GM10248 (cell line): ENCODE measurements at regions not wholly inside any gene's neighbourhood (a gene's known extent, or its start where the extent isn't known, plus 50 kb on each side); places are given as distances from the start of the nearest gene placed in this dataset.
"Not testable (repeated sequence)": the region's sequence is repeated elsewhere in the genome, so short reads cannot be mapped to it uniquely, and the experiment has no call there.

Source experiments
- CTCF ChIA-PET: fragments of 300-600 bp; sonication (Branson Sonifier 250); formaldehyde crosslinking; extraction: SDS; loops from one replicate; lab custom pipeline; 2021; ENCODE audit warnings: antibody characterized with exemption; lab: Yijun Ruan, JAX
- POLR2A ChIA-PET: fragments of 350-650 bp; sonication (Branson Sonifier 250); formaldehyde crosslinking; extraction: SDS; loops from one replicate; lab custom pipeline; 2020; ENCODE audit warnings: antibody characterized with exemption; lab: Yijun Ruan, JAX
- DNase-seq: peaks from one replicate; pipeline ENCODE4 v3.0.0; 2012; ENCODE audit errors: extremely low spot score
- CTCF ChIP-seq: IDR thresholded peaks from 2 replicates; pipeline ENCODE4 v1.5.1; 2012; ENCODE audit warnings: mild to moderate bottlenecking, low read depth; ENCODE audit errors: extremely low read depth, missing control alignments, control extremely low read depth

GRCh38 chr14:88089445-88089844, 84.5 kb downstream of the GPR65 start:
- CTCF ChIA-PET = interaction anchor here (1.2 kb wide), 1 partner anchor 74 kb away, joined by 3 read pairs; no protein-coding TSS in a partner anchor
- TF ChIP-seq CTCF = no peak
- no peak for DNase-seq
- POLR2A ChIA-PET = no interaction called here

- DNase-seq = no peak
- ChIA-PET CTCF (no interaction called here), POLR2A (no interaction called here)
- no peak for TF ChIP-seq CTCF
Measured at GRCh38 chr14:88092529-88092928, 87.6 kb downstream of the GPR65 start.

GRCh38 chr14:88095791-88096190, 90.9 kb downstream of the GPR65 start:
- CTCF ChIA-PET = interaction anchor here (1.2 to 1.4 kb wide), 2 partner anchors 14 to 65 kb away, joined by 3 read pairs; no protein-coding TSS in a partner anchor
- TF ChIP-seq CTCF = no peak
- POLR2A ChIA-PET = no interaction called here
- no peak for DNase-seq

- CTCF ChIA-PET = no interaction called here
- TF ChIP-seq CTCF = no peak
Measured at GRCh38 chr14:88098163-88098562, 93.2 kb downstream of the GPR65 start.

DNA sequence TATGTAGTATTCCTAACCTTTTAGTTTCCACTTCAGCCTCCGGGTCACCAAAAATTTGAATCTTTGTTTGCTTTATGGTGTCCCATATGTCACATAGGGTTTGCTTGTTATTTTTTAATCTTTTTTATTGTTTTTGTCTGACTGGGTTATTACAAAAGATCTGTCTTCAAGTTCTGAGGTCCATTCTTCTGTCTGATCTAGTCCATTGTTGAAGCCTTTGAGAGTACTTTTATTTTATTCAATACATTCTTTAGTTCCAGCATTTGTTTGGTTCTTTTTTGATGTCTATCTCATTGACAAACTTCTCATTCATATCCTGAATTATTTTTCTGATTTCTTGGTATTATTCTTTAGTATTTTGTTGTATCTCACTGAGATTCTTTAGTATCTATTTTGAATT, 99.8 kb downstream of the GPR65 start:
- POLR2A ChIA-PET = no interaction called here
- CTCF ChIA-PET = no interaction called here
- TF ChIP-seq CTCF = no peak
- no peak for DNase-seq

More at GRCh38 chr14:88098163-88098562, 93.2 kb downstream of the GPR65 start:
- no peak for DNase-seq
- POLR2A ChIA-PET = interaction anchor here (0.6 kb wide), 1 partner anchor 1253 kb away, joined by 3 read pairs; no protein-coding TSS in a partner anchor

GRCh38 chr14:88106377-88106776, 101.4 kb downstream of the GPR65 start:
- ChIA-PET POLR2A (no interaction called here), CTCF (interaction anchor here (1.2 kb wide), 1 partner anchor 11 kb away, joined by 3 read pairs; no protein-coding TSS in a partner anchor)

DNA sequence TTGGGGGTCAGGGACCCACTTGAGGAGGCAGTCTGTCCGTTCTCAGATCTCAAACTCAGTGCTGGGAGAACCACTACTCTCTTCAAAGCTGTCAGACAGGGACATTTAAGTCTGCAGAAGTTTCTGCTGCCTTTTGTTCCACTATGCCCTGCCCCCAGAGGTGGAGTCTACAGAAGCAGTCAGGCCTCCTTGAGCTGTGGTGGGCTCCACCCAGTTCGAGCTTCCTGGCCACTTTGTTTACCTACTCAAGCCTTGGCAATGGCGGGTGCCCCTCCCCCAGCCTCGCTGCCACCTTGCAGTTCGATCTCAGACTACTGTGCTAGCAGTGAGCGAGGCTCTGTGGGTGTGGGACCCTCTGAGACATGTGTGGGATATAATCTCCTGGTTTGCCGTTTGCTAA, 122.7 kb downstream of the GPR65 start:
- DNase-seq, POLR2A ChIA-PET: not testable (repeated sequence)
- CTCF ChIA-PET = interaction anchor here (1.3 kb wide), 1 partner anchor 8 kb away, joined by 4 read pairs; no protein-coding TSS in a partner anchor

More at GRCh38 chr14:88106377-88106776, 101.4 kb downstream of the GPR65 start:
- TF ChIP-seq CTCF = no peak
- DNase-seq = no peak
